C4-2B (cell line): ENCODE measurements at regions not wholly inside any gene's neighbourhood (a gene's known extent, or its start where the extent isn't known, plus 50 kb on each side); places are given as distances from the start of the nearest gene placed in this dataset.

Experiments
- ZFX ChIP-seq: fragments of 450-650 bp; IDR thresholded peaks from 2 replicates; pipeline ENCODE4 v1.6.1; 2017
- TF ChIP-seq, protein P1 (sequence below): fragments of 450-650 bp; conservative IDR thresholded peaks from 2 replicates; pipeline ENCODE4 v1.5.1; 2017; ENCODE audit warnings: mild to moderate bottlenecking

DNA sequence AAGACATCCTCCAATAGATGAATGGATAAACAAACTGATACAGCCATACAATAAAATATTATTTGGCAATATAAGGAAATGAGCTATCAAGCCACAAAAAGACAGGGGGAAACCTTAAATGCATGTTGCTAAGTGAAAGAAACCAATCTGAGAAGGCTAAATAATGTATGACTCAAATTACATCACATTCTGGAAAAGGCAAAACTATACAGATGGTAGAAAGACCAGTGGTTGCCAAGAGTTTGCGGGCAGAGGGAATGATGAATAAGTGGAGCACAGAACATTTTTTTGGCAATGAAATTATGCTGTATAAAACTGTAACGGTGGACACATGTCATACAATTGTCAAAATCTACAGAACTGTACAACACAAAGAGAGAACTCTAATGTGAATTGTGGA is 63.3 kb downstream of the CSF2 start:
- TF ChIP-seq, protein P1, sequence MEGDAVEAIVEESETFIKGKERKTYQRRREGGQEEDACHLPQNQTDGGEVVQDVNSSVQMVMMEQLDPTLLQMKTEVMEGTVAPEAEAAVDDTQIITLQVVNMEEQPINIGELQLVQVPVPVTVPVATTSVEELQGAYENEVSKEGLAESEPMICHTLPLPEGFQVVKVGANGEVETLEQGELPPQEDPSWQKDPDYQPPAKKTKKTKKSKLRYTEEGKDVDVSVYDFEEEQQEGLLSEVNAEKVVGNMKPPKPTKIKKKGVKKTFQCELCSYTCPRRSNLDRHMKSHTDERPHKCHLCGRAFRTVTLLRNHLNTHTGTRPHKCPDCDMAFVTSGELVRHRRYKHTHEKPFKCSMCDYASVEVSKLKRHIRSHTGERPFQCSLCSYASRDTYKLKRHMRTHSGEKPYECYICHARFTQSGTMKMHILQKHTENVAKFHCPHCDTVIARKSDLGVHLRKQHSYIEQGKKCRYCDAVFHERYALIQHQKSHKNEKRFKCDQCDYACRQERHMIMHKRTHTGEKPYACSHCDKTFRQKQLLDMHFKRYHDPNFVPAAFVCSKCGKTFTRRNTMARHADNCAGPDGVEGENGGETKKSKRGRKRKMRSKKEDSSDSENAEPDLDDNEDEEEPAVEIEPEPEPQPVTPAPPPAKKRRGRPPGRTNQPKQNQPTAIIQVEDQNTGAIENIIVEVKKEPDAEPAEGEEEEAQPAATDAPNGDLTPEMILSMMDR, result no peak
- no peak for TF ChIP-seq ZFX
